Thymus (tissue), 11 donors: ENCODE measurements at regions not wholly inside any gene's neighbourhood (a gene's known extent, or its start where the extent isn't known, plus 50 kb on each side); places are given as distances from the start of the nearest gene placed in this dataset.

Source experiments
- DNase-seq, 9 donors: peaks; one replicate each; pipeline ENCODE4 v3.0.0-alpha.2; 2013; ENCODE audit warnings: low spot score in 9 of 9, low read depth in 6 of 9, missing footprints in 1 of 9
- H3K27ac ChIP-seq, 2 donors: one replicate each; pipeline ENCODE4 v1.5.1; 2013; ENCODE audit warnings: control low read depth in 1 of 2, low read depth in 1 of 2, low read length in 1 of 2, mild to moderate bottlenecking in 1 of 2, moderate library complexity in 1 of 2
- H3K27me3 ChIP-seq, 2 donors: one replicate each; pipeline ENCODE4 v1.5.1; 2013; ENCODE audit warnings: low read length in 1 of 2; ENCODE audit not compliant: control insufficient read depth in 2 of 2, insufficient read depth in 1 of 2
- H3K36me3 ChIP-seq, 2 donors: one replicate each; pipeline ENCODE4 v1.5.1; 2013; ENCODE audit warnings: low read length in 1 of 2, mild to moderate bottlenecking in 1 of 2, moderate library complexity in 1 of 2; ENCODE audit not compliant: control insufficient read depth in 2 of 2, insufficient read depth in 2 of 2
- H3K4me1 ChIP-seq, 2 donors: one replicate each; pipeline ENCODE4 v1.5.1; 2013; ENCODE audit warnings: low read length in 2 of 2; ENCODE audit not compliant: control insufficient read depth in 2 of 2, insufficient read depth in 2 of 2
- H3K4me3 ChIP-seq, 2 donors: one replicate each; pipeline ENCODE4 v1.5.1; 2013; ENCODE audit warnings: low read length in 2 of 2, control low read depth in 1 of 2, mild to moderate bottlenecking in 1 of 2
- H3K9me3 ChIP-seq, 2 donors: one replicate each; pipeline ENCODE4 v1.5.1; 2013; ENCODE audit warnings: low read length in 1 of 2, mild to moderate bottlenecking in 1 of 2; ENCODE audit not compliant: control insufficient read depth in 2 of 2, insufficient read depth in 1 of 2
- WGBS: extraction: QIAGEN DNeasy Blood & Tissue Kit; methylation state at CpG from one replicate; pipeline ENCODE4 v1.1.7; 2013; 5-methylcytosine and 5-hydroxymethylcytosine counted together
- donor health status: healthy.

DNA sequence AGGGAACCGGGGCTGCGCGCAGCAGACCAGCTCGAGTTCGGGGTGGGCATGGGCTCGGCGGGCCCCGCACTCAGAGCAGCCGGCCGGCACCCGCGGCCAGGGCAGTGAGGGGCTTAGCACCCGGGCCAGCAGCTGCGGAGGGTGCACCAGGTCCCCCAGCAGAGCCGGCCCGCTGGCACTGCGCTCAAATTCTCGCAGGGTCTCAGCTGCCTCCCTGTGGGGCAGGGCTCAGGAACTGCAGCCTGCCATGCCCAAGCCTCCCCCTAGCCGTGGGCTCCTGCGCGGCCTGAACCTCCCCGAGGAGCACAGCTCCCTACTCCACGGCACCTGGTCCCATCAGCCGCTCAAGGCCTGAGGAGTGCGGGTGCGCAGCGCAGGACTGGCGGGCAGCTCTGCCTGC, 172.9 kb upstream of the SLC30A5 start:
- Histone ChIP-seq H3K36me3 (no peaks in the 10 kb centered on the region), H3K4me3 (no peak overlapping the region)
- WGBS = 97% methylated on average over 28 of the region's 28 CpGs

DNA sequence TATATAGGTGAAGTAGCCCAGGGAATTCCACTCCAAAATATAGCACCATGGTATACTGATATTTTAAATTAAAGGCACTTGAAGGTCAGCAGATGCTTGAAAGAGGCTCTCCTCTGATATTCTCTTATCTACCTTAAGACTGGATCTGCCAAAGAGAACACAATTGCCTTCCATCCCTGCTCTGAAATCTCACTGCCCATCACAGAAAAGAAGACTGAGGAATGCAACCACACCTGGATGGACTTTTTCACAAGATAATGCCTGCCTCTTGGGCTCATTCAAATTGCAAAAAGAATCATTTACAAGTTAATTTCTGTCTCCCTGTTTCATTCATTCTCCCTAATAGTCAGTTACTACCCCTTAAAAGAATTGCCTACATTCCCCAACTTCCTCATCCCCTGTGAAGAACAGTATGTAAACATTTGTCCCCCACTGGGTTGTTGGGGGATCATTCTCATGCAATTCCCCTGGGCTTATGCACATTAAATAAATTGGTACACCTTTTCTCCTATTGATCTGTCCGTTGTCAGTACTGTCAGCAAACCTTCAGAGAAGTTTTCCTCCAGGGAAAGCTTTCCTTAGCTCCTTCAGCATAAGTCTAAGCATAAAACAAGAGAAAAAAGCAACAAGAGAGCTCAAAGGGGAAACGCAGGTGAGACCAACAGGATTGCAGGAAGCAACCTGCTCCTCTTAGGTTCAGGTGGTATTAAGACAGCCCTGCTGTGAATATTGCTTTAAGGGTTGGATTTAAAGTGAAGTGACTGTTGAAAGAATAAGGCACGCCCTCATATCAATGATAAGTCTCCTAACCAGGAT, 171.4 kb upstream of the SLC30A5 start:
- peaks cover 0 to 3% of the 10 kb centered on the region in 2 donors for H3K9me3 ChIP-seq
- no peak overlapping the region for H3K27ac ChIP-seq
- H3K36me3 ChIP-seq = no peaks in the 10 kb centered on the region
- H3K27me3 ChIP-seq = no peaks in the 10 kb centered on the region
- no peaks in the 10 kb centered on the region for H3K4me1 ChIP-seq
- H3K4me3 ChIP-seq = no peak overlapping the region
- WGBS = 84% methylated on average over 3 of the region's 3 CpGs
- DNase-seq = no peak

More for the DNA sequence above, 172.9 kb upstream of the SLC30A5 start:
- Histone ChIP-seq H3K4me1 (no peaks in the 10 kb centered on the region), H3K27me3 (no peaks in the 10 kb centered on the region), H3K9me3 (peaks cover 0 to 3% of the 10 kb centered on the region in 2 donors), H3K27ac (no peak overlapping the region)
- no peak for DNase-seq

DNA sequence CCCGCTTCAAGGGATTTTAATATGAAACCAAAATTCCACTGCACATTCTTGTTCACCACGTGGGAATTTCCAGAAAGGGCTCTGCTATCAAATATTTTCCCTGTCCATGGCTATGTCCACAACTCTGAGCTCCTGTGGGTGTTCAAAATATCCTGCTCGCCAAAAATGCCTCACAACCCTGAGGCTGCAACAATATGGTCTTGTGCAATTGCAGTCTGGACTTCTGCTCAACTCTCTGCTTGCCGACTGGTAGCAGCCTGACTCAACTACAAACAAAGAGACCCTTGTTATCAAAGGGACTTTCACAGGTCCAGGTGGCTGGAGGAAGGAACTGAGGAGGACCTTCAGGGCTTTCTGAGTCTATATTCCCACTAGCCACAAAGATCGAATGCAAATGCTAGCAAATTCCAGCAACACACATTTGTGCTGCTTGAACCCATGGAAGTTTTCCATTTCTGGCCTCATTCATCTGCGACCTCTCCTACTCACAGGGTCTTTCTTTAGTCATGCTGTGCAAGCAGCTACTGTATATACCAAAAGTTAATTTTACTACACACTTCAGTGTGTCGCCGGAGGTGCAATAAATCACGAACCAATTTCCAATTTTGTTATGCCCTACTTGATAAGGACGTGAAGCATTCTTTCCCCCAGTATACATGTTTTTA, 169.2 kb upstream of the SLC30A5 start:
- Histone ChIP-seq H3K9me3 (peaks cover 0 to 3% of the 10 kb centered on the region in 2 donors), H3K4me1 (no peaks in the 10 kb centered on the region), H3K27ac (no peak overlapping the region), H3K27me3 (no peaks in the 10 kb centered on the region), H3K36me3 (no peaks in the 10 kb centered on the region), H3K4me3 (no peak overlapping the region)
- 90% methylated on average over 10 of the region's 10 CpGs for WGBS
- DNase-seq = no peak

DNA sequence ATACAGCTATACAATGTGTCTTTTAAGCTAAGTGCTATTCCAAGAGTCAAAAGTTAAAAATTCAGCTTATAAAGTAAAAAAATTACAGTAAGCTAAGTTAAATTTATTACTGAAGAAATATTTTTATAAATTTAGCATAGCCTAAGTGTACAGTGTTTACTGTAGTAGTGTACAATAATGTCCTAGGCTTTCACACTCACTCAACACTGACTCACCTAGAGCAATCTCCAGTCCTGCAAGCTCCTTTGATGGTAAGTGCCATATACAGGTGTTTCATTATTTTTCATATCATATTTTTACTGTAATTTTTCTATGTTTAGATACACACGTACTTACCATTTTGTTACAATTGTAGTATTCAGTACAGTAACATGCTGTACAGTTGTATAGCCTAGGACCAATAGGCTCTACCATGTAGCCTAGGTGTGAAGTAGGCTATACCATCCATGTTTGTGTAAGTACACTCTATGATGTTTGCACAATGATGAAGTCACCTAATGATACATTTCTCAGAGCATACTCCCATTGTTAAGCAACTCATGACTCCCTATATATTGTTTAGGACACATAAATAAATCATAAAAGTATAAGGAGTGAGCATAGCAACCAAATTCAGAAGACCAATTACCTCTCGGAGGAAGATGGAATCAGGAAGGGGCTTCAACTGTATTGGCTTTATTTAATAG, 165.1 kb upstream of the SLC30A5 start:
- H3K4me1 ChIP-seq = no peaks in the 10 kb centered on the region
- DNase-seq = no peak
- no peak overlapping the region for H3K4me3 ChIP-seq
- peaks cover 5 to 21% of the 10 kb centered on the region in 2 donors for H3K9me3 ChIP-seq
- no peak overlapping the region for H3K27ac ChIP-seq
- WGBS = 95% methylated on average over 2 of the region's 2 CpGs
- H3K27me3 ChIP-seq = no peaks in the 10 kb centered on the region
- H3K36me3 ChIP-seq = no peaks in the 10 kb centered on the region

DNA sequence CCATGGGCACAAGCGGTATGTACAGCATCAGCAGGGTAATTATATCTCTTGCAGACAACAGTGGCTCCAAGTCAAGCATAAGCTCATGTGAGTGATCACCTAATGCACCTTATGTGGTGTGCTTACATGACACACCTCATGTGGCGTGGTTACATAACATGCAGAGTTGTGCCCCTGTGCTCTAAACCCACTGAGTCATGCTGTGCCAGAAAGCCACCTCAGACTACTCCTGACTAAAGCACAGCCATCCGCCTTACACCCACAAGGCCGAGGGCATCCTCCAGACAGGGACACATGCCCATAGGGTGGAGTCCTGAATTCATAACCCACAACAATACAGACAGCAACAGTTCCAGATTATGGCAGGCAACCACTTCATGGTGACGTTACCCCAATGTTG, 163.7 kb upstream of the SLC30A5 start:
- Histone ChIP-seq H3K27me3 (no peaks in the 10 kb centered on the region), H3K36me3 (no peaks in the 10 kb centered on the region), H3K9me3 (peaks cover 6 to 21% of the 10 kb centered on the region in 2 donors), H3K4me1 (no peaks in the 10 kb centered on the region), H3K27ac (no peak overlapping the region), H3K4me3 (no peak overlapping the region)
- DNase-seq = no peak
- WGBS = 97% methylated on average over 5 of the region's 5 CpGs

DNA sequence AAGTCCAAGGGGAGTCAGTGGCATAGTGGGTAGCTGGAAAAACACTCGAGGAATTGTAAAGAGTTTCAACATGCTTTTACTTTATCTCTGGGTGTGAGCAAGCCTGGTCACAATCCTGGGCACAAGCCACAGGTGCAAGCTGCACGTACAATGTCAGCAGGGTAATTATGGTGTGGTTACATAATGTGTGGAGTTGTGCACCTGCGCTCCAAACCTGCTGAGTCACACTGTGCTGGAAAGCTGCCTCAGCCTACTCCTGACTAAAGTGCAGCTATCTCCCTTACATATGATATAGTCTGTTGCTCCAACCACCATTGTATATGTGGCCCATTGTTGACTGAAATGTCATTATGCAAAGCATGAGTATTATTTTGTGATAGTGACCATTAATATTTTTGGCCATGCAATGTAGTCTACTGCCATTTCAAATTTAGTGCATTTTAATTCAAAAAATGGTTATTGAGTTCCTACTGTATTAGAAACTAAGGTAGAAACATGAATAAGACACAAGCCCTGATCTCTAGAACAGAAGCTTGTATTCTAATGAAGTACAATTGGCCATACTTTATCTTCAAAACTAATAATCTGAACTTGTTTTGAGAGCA, 160.9 kb upstream of the SLC30A5 start:
- Histone ChIP-seq H3K9me3 (peaks cover 6 to 21% of the 10 kb centered on the region in 2 donors), H3K27me3 (no peaks in the 10 kb centered on the region), H3K36me3 (no peaks in the 10 kb centered on the region), H3K27ac (no peak overlapping the region), H3K4me3 (no peak overlapping the region), H3K4me1 (no peaks in the 10 kb centered on the region)
- peak in 8 of 9 donors; percentile 7 to 55 (median 13) for DNase-seq
- 93% methylated on average over 3 of the region's 3 CpGs for WGBS

DNA sequence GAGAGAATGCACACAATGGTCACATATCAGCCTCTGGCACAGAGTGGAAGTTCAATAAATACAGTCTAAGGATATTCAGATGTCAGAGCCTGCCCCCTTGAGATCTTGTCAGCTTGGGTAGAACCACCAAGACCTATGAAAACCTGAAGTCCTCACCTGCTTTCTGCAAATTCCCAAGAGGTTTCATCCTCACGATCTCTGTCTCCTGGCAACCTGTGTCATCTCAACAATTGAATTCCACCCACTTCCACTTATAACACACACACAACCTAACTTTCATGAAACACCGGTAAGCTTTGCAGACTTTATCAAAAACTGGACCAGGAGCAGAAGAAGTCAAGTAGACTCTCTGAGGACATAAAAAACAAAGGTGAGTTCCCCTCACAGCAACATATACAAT, 151.6 kb upstream of the SLC30A5 start:
- H3K36me3 ChIP-seq = no peaks in the 10 kb centered on the region

DNA sequence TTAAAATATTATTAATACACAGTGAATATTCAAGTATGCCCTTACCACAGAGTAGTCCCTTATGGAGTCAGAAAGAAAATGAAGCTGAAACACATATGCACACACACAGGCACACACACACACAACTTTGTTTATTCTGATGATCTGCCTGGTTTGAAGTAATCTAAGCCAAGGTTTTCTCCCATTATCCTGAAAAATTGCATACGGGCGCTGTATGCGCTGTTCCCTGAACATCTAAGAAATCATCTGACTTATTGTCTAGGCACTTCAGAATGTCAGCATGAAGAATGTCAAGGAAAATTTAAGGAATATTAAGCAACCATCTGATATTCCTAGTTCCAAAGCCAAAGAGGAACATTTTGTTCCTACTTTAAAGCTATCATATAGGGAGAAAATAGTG, 147.1 kb upstream of the SLC30A5 start:
- Histone ChIP-seq H3K4me3 (no peak overlapping the region), H3K27me3 (no peaks in the 10 kb centered on the region), H3K27ac (no peak overlapping the region), H3K9me3 (no peaks in the 10 kb centered on the region), H3K36me3 (no peaks in the 10 kb centered on the region), H3K4me1 (no peaks in the 10 kb centered on the region)
- WGBS = 99% methylated on average over 3 of the region's 3 CpGs
- no peak for DNase-seq

More for the DNA sequence above, 151.6 kb upstream of the SLC30A5 start:
- DNase-seq = no peak
- Histone ChIP-seq H3K27me3 (no peaks in the 10 kb centered on the region), H3K9me3 (no peaks in the 10 kb centered on the region), H3K27ac (no peak overlapping the region), H3K4me3 (no peak overlapping the region), H3K4me1 (no peaks in the 10 kb centered on the region)
- 99% methylated on average over 2 of the region's 2 CpGs for WGBS

DNA sequence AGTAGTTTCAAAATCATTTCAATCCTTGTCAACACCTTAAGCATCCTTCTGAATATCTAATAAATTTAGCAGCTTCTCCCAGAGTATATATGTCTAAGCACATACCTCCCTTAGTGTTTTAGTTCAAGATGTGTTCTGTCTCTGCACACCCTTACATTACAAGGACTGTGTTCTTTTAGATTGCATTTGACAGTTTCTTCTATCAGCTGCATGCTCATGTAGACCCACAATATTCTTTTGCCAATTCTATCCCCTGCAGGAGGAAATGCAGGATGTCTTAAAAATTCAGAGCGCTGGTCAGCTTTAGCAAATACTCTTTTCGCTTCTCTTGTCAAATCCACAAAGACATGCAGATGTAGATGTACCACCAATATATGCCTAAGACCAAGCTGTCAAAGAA, 145.8 kb upstream of the SLC30A5 start:
- Histone ChIP-seq H3K4me3 (no peak overlapping the region), H3K27ac (no peak overlapping the region)

More for the DNA sequence above, 145.8 kb upstream of the SLC30A5 start:
- 98% methylated on average over 2 of the region's 2 CpGs for WGBS
- Histone ChIP-seq H3K9me3 (no peaks in the 10 kb centered on the region), H3K4me1 (no peaks in the 10 kb centered on the region), H3K27me3 (no peaks in the 10 kb centered on the region), H3K36me3 (no peaks in the 10 kb centered on the region)
- DNase-seq = no peak
